Left ventricle myocardium inferior (tissue), 1 donor: ENCODE measurements at regions not wholly inside any gene's neighbourhood (a gene's known extent, or its start where the extent isn't known, plus 50 kb on each side); places are given as distances from the start of the nearest gene placed in this dataset.

Experiments used
- DNase-seq: peaks from one replicate; pipeline ENCODE4 v3.0.0-alpha.2; 2020
- H3K27ac ChIP-seq: fragments of 200-600 bp; replicated peaks from 2 replicates; pipeline ENCODE4 v1.8.0; 2021
- H3K27me3 ChIP-seq: fragments of 200-600 bp; 2 replicates; pipeline ENCODE4 v1.8.0; 2021; ENCODE audit warnings: low read depth
- H3K36me3 ChIP-seq: fragments of 200-600 bp; 2 replicates; pipeline ENCODE4 v1.8.0; 2021
- H3K4me1 ChIP-seq: fragments of 200-600 bp; 2 replicates; pipeline ENCODE4 v1.8.0; 2021
- H3K4me3 ChIP-seq: fragments of 200-600 bp; 2 replicates; pipeline ENCODE4 v1.8.0; 2021; ENCODE audit warnings: mild to moderate bottlenecking, moderate library complexity
- H3K9me3 ChIP-seq: fragments of 200-600 bp; replicated peaks from 2 replicates; pipeline ENCODE4 v1.8.0; 2021
- intact Hi-C: fragments of 100-400 bp; cut with micrococcal nuclease; formaldehyde crosslinking; loops from one replicate; pipeline ENCODE4 v1.11.0; 2022
- TF ChIP-seq, protein P1 (sequence below): fragments of 200-600 bp; IDR thresholded peaks from 2 replicates; pipeline ENCODE4 v1.8.0; 2021; ENCODE audit warnings: antibody characterized with exemption, mild to moderate bottlenecking, borderline replicate concordance
- donor health status: DM: no; HTN: yes; CAD: no; lungs with severe emphysema.

GRCh38 chr13:73793361-73793760 is 340.8 kb downstream of the KLF12 start:
- no peaks in the 10 kb centered on the region for H3K27me3 ChIP-seq
- no peaks in the 10 kb centered on the region for H3K9me3 ChIP-seq
- H3K4me3 ChIP-seq: no peak overlapping the region
- no peak for DNase-seq
- H3K4me1 ChIP-seq: no peaks in the 10 kb centered on the region
- H3K27ac ChIP-seq: no peak overlapping the region
- intact Hi-C loops: no loop called here
- H3K36me3 ChIP-seq: no peaks in the 10 kb centered on the region
- TF ChIP-seq, protein P1, sequence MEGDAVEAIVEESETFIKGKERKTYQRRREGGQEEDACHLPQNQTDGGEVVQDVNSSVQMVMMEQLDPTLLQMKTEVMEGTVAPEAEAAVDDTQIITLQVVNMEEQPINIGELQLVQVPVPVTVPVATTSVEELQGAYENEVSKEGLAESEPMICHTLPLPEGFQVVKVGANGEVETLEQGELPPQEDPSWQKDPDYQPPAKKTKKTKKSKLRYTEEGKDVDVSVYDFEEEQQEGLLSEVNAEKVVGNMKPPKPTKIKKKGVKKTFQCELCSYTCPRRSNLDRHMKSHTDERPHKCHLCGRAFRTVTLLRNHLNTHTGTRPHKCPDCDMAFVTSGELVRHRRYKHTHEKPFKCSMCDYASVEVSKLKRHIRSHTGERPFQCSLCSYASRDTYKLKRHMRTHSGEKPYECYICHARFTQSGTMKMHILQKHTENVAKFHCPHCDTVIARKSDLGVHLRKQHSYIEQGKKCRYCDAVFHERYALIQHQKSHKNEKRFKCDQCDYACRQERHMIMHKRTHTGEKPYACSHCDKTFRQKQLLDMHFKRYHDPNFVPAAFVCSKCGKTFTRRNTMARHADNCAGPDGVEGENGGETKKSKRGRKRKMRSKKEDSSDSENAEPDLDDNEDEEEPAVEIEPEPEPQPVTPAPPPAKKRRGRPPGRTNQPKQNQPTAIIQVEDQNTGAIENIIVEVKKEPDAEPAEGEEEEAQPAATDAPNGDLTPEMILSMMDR: no peak

- no peaks in the 10 kb centered on the region for H3K4me1 ChIP-seq
- no peak for DNase-seq
- TF ChIP-seq, protein P1: no peak
- no peak overlapping the region for H3K4me3 ChIP-seq
- H3K27me3 ChIP-seq: no peaks in the 10 kb centered on the region
- intact Hi-C loops: no loop called here
- H3K9me3 ChIP-seq: no peaks in the 10 kb centered on the region
- H3K27ac ChIP-seq: no peak overlapping the region
- no peaks in the 10 kb centered on the region for H3K36me3 ChIP-seq
Measured at GRCh38 chr13:73792796-73793195, 341.4 kb downstream of the KLF12 start.

GRCh38 chr13:73782450-73783449 is 351.5 kb downstream of the KLF12 start:
- no peak overlapping the region for H3K27ac ChIP-seq

DNA sequence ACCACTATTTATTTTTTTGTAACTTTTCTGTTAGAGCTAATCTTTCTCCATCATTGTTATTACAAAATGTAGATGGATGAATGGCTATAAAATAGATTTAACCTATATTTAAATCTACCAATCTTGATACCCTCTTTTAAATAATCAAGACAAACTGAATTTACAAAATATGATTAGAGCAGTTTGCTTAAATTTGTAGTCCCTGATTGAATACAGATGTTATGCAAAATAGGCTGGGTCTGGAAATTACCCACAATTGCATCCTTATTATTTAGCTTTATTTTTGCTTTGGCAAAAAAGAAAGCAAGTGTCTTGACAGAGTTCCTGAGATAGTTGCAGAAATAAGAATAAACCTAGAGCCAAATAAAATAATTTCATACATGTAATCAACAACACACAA is 352.8 kb downstream of the KLF12 start:
- Histone ChIP-seq H3K27me3 (no peaks in the 10 kb centered on the region), H3K36me3 (no peaks in the 10 kb centered on the region), H3K4me3 (no peak overlapping the region), H3K4me1 (peaks cover 16% of the 10 kb centered on the region), H3K9me3 (no peaks in the 10 kb centered on the region), H3K27ac (no peak overlapping the region)
- intact Hi-C loops: no loop called here
- DNase-seq: no peak
- TF ChIP-seq, protein P1: no peak

More at GRCh38 chr13:73782450-73783449, 351.5 kb downstream of the KLF12 start:
- no peak for DNase-seq
- H3K9me3 ChIP-seq: no peaks in the 10 kb centered on the region
- TF ChIP-seq, protein P1: no peak
- no peak overlapping the region for H3K4me3 ChIP-seq
- no peaks in the 10 kb centered on the region for H3K27me3 ChIP-seq
- no peaks in the 10 kb centered on the region for H3K36me3 ChIP-seq
- intact Hi-C loops: no loop called here
- peaks cover 11% of the 10 kb centered on the region for H3K4me1 ChIP-seq

GRCh38 chr13:73779881-73780280 is 354.3 kb downstream of the KLF12 start:
- TF ChIP-seq, protein P1: no peak
- DNase-seq: no peak
- intact Hi-C loops: no loop called here
- Histone ChIP-seq H3K4me3 (no peak overlapping the region), H3K27ac (no peak overlapping the region), H3K4me1 (peaks cover 28% of the 10 kb centered on the region), H3K9me3 (no peaks in the 10 kb centered on the region), H3K27me3 (no peaks in the 10 kb centered on the region), H3K36me3 (no peaks in the 10 kb centered on the region)
